NCI-H146 treated with DMSO at 0.1 percent for 48 hours (cell line): ENCODE measurements at regions not wholly inside any gene's neighbourhood (a gene's known extent, or its start where the extent isn't known, plus 50 kb on each side); places are given as distances from the start of the nearest gene placed in this dataset.
"Not testable (repeated sequence)": the region's sequence is repeated elsewhere in the genome, so short reads cannot be mapped to it uniquely, and the experiment has no call there.

ENCODE experiments used
- DNase-seq: peaks from one replicate; lab custom pipeline; 2025; ENCODE audit not compliant: unreplicated experiment; lab: John Stamatoyannopoulos, UW

DNA sequence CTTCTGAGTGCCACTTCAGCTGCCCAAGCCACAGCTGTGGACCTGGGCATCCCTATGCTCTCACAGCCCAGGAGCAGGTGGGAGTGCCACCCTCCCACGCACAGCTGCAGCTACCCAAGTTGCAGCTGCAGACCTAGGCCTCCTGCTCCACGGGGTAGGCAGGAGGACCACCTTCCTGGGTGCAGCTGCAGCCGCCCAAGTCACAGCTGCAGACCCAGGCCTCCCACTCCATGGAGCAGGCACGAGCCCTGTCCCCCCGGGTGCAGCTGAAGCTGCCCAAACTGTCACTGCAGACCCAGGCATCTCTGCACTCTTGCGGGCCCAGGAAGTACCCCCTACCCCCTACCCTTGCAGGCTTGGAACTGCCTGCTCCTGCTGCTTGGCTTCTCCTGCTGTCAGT, 260.2 kb downstream of the XPNPEP1 start:
- DNase-seq, result no peak

DNA sequence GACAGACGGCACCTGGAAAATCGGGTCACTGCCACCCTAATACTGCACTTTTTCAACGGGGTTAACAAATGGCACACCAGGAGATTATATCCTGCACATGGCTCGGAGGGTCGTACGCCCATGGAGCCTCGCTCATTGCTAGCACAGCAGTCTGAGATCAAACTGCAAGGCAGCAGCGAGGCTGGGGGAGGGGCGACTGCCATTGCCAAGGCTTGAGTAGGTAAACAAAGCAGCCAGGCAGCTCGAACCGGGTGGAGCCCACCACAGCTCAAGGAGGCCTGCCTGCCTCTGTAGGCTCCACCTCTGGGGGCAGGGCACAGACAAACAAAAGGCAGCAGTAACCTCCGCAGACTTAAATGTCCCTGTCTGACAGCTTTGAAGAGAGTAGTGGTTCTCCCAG, 270.7 kb downstream of the XPNPEP1 start:
- not testable (repeated sequence) for DNase-seq

DNA sequence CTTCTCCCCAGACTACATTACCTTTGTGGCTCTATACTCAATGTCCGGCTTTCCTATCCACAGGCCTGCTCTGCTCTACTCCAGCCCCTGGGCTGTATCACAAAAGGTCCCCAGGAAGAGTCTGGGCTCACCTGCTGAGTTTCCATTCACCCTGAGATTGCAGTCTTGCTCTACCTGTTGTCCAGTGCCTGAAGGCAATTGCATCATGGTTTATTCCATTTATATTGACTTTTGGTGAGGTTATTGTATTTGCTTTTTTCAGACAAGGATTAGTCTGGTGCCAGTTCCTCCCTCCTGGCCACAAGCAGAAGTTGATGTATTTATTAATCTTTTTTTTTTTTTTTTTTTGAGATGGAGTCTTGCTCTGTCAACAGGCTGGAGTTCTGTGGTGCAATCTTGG, 273.1 kb downstream of the XPNPEP1 start:
- no peak for DNase-seq

DNA sequence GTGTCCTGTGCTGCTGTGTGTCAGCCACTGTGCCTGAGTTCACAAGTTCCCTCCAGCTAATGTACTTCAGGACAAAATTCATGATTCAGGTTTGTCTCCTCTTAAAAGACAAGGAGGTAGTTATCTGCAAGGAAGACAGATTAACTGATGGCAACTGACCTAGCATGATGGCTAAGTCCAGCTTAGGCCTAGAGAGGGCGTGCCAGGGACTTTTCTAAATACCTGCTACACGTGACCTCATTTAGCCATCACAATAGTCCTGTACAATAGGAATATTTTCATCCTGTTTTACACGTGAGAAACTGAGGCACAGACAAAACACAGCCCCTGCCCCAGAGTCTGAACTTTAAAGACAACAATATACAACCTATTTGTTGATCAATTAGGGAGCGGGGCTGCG, 275.7 kb downstream of the XPNPEP1 start:
- DNase-seq, result no peak

DNA sequence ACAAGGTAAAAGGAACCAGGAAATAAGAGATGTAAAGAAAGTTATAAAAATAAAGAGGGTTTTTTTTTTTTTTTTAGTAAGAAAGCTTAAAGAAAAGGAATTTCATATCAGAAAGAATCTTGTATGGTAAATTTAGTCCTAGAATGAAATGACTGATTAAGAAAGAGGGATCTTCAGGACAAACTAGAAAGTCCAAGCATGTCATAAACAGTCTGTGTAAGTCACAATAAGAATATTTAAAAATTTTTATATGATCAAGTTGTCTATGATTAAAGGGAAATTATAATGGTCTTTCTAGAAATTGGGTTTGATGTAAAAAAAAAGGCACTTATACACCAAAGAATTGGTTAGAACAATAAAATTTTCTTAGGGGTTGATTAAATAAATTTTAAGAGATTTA, 289.5 kb downstream of the XPNPEP1 start:
- DNase-seq, result no peak

DNA sequence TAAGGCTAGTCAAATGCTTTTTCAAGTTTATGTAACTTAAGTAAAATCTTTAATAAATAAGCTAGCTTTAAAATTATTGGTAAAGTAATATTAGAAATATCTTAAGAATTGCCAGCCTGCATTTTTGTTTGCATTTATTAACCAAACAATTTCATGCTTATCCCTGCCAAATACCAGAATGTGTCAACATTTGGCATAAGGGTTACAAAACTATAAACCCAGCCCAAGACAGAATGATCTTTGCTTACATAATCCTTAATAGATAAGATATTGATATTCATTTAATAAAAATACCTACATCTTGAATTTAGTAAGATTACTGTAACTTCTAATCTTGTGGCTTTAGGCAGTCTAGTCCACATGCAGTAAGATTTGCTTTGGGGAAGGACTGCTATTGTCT, 290.3 kb downstream of the XPNPEP1 start:
- DNase-seq, result not testable (repeated sequence)

DNA sequence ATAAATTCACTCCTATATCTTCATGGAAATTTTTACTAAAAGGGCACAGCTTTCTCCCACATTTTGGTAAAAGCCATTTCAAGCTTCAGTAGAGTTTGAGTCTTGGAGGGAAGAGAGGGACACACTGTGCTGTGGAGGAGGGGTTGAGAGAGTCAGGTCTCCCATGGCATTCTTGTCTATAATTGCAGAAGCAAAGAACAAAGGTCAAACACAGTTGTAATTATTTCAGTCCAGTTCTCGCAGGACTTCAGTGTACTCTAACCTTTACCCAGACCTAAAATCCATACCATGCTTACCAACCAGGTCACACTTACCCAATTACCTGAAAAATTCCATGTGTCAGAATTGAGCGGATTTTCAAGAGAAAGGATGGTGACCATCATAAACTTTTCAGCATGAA, 298.4 kb downstream of the XPNPEP1 start:
- no peak for DNase-seq

DNA sequence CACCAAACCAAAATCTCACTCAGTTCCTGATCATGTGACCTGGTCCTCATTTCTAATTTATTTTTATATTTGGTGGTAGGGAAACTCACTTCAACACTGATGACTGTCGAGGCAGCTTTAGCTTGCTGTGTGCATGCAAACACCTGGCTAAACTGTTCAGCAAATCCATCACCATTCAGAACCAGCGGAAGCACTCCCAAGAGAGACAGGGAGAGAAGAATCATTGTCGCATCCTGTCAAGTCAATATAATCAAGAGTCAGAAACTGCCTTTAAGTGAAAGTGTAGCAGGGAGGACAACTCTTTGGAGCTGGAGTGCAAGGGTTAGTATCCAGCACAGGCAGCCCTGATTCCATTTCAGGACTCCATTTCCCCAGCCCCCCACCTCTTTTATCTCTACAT, 300.7 kb downstream of the XPNPEP1 start:
- DNase-seq, result no peak

DNA sequence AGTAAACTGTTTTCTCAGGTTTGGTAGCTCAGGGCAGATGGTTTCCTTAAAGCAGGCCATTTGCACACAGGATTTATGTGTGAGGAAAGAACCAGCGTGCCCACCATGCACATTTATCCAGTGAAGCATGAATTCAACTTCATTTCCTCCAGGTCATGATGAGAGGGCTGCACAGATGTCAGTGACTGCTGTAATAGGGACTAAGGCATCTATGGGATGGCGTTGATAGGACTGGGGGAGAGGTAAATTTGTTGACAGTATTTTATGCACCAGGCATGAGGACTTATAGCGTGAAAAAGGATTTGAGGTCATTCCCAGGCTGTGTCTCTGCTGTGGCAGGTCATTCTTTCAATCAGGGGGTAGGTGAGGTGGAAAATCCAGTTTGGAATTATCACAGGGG, 302.9 kb downstream of the XPNPEP1 start:
- no peak for DNase-seq

DNA sequence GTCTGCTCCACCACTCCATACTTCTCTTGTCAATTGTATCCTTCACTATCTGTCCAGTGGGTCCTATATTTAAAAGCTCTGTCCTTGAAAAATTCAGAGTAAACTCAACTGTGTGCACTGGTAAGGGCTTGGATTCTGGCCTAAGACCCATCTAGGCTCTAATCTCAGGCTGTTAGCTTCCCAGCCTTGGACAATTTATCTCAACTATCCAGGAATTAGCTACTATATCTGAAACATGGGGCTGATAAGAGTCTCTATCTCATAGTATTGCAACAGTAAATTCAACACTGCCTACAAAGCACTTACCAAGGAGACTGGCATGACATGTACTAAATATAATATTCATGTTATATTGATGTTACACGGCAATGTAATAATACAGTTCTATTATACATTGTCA, 303.4 kb downstream of the XPNPEP1 start:
- no peak for DNase-seq

DNA sequence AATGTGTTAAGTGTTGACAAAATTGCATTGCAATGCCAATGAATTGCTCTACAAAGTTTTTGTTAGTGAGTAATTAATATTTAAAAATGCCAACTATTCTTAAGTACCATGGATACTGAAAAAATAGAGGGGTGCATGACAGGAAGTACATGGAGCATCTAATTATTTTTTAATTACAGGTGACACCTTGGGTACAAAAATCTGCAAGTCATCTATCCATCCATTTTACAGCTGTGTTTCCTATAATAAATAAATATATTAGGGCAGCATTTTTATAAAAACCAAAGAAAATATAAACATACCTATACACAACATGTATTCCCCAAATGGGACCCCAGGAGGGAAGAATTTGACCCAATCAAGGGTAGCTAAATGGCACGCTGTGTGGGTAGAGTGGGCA, 304.6 kb downstream of the XPNPEP1 start:
- no peak for DNase-seq

DNA sequence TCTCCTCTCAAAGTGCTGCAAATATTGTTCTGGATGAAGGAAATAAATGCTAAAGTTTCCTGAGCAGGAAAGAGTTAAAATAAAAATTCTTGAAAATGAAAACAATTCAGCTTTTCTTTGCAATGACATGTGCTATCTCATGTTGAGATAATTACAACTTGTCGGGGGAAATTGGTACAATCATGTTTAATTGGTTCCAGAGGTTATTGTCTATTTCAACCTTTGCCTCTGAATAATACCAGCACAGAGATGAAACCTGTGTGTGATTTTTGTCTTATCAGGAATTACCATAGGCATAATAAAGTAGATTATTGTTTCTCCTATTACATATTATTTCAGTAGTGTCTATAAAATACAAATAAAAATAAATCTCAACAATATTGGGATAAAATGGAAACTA, 305.0 kb downstream of the XPNPEP1 start:
- DNase-seq, result no peak

DNA sequence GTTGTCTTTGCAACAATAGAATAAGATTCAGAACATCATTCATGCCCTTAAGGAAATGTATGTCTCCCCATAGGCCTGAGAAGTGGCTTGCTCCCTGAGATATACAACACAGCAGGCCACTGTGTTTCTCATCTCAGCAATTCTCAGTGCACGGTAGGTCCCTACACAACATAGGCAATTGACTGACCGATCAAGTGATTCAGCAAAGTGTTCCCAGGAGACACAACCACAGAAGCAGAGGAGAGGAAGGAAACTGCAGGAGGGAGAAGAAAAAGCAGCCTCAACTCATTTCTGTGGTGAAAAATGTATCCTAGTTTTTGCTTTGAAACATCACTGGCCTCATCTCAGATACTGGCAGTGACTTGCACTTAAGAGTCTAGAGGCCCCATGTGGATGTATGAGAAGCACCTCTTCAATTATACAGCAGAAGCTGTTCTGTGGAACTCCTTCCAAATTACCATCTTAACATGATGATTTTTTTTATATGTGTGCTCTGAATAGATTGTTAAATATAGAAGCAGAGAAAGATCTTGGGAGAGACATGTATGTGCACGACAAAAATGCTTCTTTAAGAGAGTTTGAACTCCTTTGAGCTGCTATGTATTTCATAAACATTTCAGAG, 306.8 kb downstream of the XPNPEP1 start:
- DNase-seq, result no peak

DNA sequence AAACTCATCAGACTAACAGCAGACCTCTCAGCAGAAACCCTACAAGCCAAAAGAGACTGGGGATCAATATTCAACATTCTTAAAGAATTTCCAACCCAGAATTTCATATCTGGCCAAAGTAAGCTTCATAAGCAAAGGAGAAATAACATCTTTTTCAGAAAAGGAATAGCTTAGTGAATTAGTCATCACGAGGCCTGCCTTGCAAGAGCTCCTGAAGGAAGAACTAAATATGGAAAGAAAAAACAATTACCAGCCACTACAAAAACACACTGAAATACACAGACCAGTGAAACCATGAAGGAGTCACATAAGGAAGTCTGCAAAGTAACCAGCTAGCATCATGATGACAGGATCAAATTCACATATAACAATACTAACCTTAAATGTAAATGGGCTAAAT, 328.0 kb downstream of the XPNPEP1 start:
- DNase-seq, result not testable (repeated sequence)

DNA sequence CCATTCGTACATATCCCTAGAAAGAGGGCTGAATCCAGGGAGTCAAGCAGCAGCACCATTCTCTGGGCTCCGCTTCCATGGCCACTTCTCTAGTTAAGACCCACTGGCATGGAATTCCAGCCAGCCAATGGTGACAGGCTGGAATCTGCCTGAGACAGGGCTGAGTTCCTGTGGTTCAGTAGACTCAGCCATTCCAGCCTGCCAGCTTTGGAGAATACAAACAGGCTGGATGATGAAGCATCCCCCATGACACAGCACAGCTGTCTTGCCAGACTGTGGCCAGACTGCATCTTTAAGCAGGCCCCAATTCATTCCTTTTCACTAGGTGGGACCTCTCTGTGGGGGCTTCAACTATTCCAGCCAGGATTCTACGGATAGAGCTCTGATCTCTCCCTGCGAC, 329.6 kb downstream of the XPNPEP1 start:
- DNase-seq, result no peak

DNA sequence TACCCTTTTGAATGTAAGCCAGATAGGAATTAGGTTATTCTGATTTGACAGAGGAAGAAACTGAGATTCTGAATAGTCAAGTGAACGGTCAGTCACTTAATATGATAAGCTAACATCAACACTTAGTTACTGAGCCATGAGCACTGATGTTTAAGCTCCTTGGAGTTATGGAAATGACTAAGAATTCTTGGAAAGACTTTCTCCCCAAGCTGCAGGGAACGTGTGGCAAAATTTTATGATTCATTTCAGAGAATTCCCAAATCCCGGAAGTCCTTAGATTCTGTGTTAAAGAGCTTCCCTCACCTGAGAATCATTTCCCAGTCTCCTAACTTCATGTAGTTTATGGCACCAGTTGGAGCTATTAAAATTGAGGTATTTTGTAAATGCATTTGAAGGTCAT, 330.9 kb downstream of the XPNPEP1 start:
- DNase-seq, result no peak

DNA sequence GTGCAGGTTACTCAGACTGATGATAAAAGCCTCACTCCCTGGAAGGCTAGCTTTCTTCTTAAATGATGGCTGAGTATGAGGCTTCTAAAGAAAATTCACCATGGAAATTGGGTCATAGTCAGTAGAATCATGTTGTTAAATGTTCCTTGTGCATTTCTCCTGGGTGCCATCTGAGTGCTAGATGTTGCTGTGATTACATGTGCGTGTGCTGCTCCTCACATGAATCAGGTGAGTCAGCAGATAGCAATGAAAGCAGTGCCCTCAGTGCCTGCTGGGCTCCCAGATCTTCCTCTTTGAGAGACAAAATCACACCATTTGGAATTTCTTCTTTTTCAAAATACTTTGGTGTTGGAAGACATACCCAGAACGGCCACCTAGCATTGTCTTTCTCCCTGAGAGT, 331.7 kb downstream of the XPNPEP1 start:
- DNase-seq, result no peak

DNA sequence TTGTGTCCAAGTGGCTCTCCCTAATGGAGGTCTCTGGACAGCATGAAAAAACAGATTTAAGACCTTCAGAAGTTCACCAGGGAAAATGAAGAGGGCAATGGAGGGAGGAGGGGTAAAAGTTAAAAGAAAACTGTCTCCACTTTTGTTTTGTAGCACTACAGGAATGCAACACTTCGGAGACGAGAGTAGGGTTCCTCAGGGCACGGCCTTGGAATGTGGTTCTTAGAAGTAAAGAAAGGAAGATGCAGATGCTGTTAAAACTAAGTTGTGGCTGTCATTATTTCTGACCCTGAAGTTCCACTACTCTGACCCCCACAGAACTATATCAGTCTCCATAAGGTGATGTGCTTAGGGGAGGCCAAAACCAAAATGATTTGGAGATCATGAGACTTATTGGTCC, 335.1 kb downstream of the XPNPEP1 start:
- no peak for DNase-seq

DNA sequence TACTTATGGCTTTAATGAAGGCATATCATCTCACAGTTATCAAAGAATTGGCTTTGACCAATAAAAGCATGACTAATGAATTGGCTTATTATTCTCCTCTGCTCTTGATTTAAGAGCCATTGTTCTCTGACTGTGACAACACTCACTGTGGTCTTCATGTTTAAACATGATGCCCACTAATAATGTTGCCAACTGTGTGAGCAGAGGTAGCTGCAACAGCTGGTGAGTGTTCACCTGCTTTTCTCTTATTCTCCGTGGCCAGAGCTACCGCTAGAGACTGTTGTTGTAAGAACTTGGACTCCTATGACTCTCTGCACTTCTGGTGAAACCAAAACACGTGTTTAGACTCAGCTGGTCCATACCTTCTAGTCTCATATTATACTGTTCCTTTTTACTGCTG, 335.9 kb downstream of the XPNPEP1 start:
- DNase-seq, result no peak

DNA sequence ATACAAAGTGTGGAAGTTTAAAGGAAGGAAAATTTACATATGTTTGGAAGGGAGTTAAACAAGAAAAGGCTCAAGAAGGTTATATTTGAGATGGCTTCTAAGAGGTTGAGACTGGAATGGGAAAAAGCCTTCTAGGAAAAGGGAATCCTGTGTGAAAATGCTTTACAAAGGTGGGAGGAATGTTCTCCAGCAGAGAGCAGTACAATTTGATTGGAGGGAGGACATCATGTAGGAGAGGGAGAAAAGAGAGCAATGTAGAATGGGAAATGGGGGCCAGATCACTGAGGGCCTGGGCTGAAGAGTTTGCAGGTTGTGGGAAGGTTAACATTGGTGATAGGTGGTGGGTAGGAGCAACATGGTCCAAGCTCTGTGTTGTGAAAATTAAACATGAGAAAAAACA, 366.9 kb downstream of the XPNPEP1 start:
- no peak for DNase-seq

DNA sequence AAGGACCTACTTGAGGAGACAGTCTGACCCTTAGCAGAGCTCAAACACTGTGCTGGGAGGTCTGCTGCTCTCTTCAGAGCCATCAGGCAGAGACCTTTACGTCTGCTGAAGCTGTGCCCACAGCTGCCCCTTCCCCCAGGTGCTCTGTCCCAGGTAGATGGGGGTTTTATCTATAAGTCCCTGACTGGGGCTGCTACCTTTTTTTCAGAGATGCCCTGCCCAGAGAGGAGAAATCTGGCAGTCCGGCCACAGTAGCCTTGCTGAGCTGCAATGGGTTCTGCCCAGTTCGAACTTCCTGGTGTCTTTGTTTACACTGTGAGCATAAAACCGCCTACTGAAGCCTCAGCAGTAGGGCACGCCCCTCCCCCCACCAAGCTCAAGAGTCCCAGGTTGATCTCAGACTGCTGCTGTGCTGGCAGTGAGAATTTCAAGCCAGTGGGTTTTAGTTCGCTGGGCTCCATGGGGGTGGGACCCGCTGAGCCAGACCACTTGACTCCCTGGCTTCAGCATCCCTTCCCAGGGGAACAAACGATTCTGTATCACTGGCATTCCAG, 381.2 kb downstream of the XPNPEP1 start:
- not testable (repeated sequence) for DNase-seq

DNA sequence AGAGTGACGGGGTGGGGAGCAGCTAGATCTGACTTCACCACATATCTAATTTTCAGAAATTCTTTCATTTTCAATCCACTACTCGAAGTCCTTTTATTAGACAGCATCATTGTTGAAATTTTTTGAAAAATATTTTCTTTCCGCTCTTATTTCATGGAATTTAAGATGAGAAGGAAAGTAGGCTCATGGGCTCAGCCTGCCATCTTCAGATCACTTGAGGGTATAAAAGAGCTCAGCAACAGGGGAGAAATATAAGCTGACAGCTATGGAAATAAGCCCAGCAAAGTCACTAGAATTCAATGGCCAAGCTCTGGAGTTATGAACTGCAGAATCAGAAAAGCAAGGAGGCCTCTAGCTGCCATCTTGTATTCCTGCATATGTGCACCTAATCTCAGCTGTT, 389.1 kb downstream of the XPNPEP1 start:
- DNase-seq, result no peak

DNA sequence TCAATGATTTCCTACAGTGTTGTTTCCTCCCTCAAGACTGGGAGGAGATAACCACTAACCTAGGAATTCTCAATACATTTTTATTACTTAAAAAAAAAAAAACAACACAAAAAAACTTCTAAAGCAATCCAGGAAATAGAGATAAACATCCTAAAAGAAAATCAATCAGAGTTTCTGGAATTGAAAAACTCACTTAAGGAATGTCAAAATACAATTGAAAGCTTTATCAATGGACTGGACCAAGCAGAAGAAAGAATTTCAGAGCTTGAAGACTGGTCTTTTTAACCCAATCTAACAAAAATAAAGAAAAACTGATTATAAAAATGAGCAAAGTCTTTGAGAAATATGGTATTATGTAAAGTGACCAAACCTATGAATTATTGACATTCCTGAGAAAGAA, 394.1 kb downstream of the XPNPEP1 start:
- DNase-seq, result no peak
